Liver (tissue), 8 donors: ENCODE measurements at regions not wholly inside any gene's neighbourhood (a gene's known extent, or its start where the extent isn't known, plus 50 kb on each side); places are given as distances from the start of the nearest gene placed in this dataset.

Experiments
- DNase-seq: peaks from one replicate; pipeline ENCODE4 v3.0.0-alpha.2; 2017; ENCODE audit warnings: low spot score
- H3K27ac ChIP-seq, 2 donors: one replicate each; pipeline ENCODE4 v1.7.0; 2013; ENCODE audit warnings: inconsistent platforms in 2 of 2, low read length in 2 of 2, control low read depth in 1 of 2, low read depth in 1 of 2, mild to moderate bottlenecking in 1 of 2
- H3K27me3 ChIP-seq, 4 donors: one replicate each; pipeline versions ENCODE4 v1.6.1 to v1.7.0; 2013; ENCODE audit warnings: low read length in 3 of 4, inconsistent platforms in 1 of 4, mild to moderate bottlenecking in 1 of 4, moderate library complexity in 1 of 4; ENCODE audit not compliant: control insufficient read depth in 4 of 4, insufficient read depth in 4 of 4
- H3K36me3 ChIP-seq, 4 donors: one replicate each; pipeline versions ENCODE4 v1.6.1 to v1.7.0; 2013; ENCODE audit warnings: low read length in 3 of 4, mild to moderate bottlenecking in 3 of 4, low read depth in 1 of 4, moderate library complexity in 1 of 4; ENCODE audit not compliant: control insufficient read depth in 4 of 4, insufficient read depth in 3 of 4
- H3K4me1 ChIP-seq, 4 donors: one replicate each; pipeline versions ENCODE4 v1.6.1 to v1.7.0; 2013; ENCODE audit warnings: low read length in 3 of 4, mild to moderate bottlenecking in 3 of 4, moderate library complexity in 1 of 4; ENCODE audit not compliant: control insufficient read depth in 4 of 4, insufficient read depth in 4 of 4
- H3K4me3 ChIP-seq, 3 donors: one replicate each; pipeline versions ENCODE4 v1.6.1 to v1.7.0; 2013; ENCODE audit warnings: low read length in 3 of 3, control low read depth in 1 of 3, low read depth in 1 of 3, mild to moderate bottlenecking in 1 of 3
- H3K9ac ChIP-seq, 2 donors: one replicate each; pipeline ENCODE4 v1.7.0; 2013; ENCODE audit warnings: low read length in 2 of 2, mild to moderate bottlenecking in 2 of 2, moderate library complexity in 2 of 2, control low read depth in 1 of 2, low read depth in 1 of 2
- H3K9me3 ChIP-seq, 4 donors: one replicate each; pipeline versions ENCODE4 v1.6.1 to v1.7.0; 2013; ENCODE audit warnings: low read length in 3 of 4; ENCODE audit not compliant: control insufficient read depth in 4 of 4
- GABPA ChIP-seq, 2 donors: IDR thresholded peaks in 1 of 2; conservative IDR thresholded peaks in 1 of 2; 2 replicates each; pipeline ENCODE4 v1.6.1; 2016; ENCODE audit warnings: antibody characterized with exemption in 2 of 2, mild to moderate bottlenecking in 1 of 2, moderate library complexity in 1 of 2
- NR2F2 ChIP-seq: IDR thresholded peaks from 2 replicates; pipeline ENCODE4 v1.6.1; 2016; ENCODE audit warnings: antibody characterized with exemption
- RAD21 ChIP-seq, 2 donors: IDR thresholded peaks; 2 replicates each; pipeline ENCODE4 v1.6.1; 2016; ENCODE audit warnings: antibody characterized with exemption in 2 of 2, mild to moderate bottlenecking in 2 of 2
- REST ChIP-seq: IDR thresholded peaks from 2 replicates; pipeline ENCODE4 v1.6.1; 2016; ENCODE audit warnings: antibody characterized with exemption, mild to moderate bottlenecking
- TAF1 ChIP-seq: conservative IDR thresholded peaks from 2 replicates; pipeline ENCODE4 v1.6.1; 2016; ENCODE audit warnings: antibody characterized with exemption, mild to moderate bottlenecking
- YY1 ChIP-seq: IDR thresholded peaks from 2 replicates; pipeline ENCODE4 v1.6.1; 2016; ENCODE audit warnings: antibody characterized with exemption, mild to moderate bottlenecking
- ZBTB33 ChIP-seq: IDR thresholded peaks from 2 replicates; pipeline ENCODE4 v1.6.1; 2016; ENCODE audit warnings: antibody characterized with exemption
- WGBS: extraction: QIAGEN DNeasy Blood & Tissue Kit; methylation state at CpG from one replicate; pipeline ENCODE4 v1.1.7; 2013; 5-methylcytosine and 5-hydroxymethylcytosine counted together
- TF ChIP-seq, protein P1 (sequence below): fragments of 150-350 bp; IDR thresholded peaks from 2 replicates; pipeline ENCODE4 v1.5.1; 2017; ENCODE audit warnings: improper control_type of control experiment, low read depth, low read length; ENCODE audit not compliant: missing input control
- donor health status: healthy.
- donor health status: healthy.
- donor health status: healthy.
- donor health status: healthy.
- donor health status: healthy.

GRCh38 chr3:513301-513700, 316.7 kb downstream of the CHL1 start:
- no peak for DNase-seq
- no peaks in the 10 kb centered on the region for H3K9me3 ChIP-seq

GRCh38 chr3:514192-514591, 317.6 kb downstream of the CHL1 start:
- TF ChIP-seq NR2F2 (no peak), TAF1 (no peak), GABPA (IDR thresholded peaks at IDR 0.05 in 1 of 2, conservative IDR thresholded peaks at IDR 0.05 in 1 of 2) (no peak), REST (no peak)
- 73% methylated on average over 2 of the region's 2 CpGs for WGBS
- Histone ChIP-seq H3K9ac (no peak overlapping the region), H3K9me3 (no peaks in the 10 kb centered on the region), H3K4me3 (no peak overlapping the region), H3K27me3 (no peaks in the 10 kb centered on the region), H3K27ac (no peak overlapping the region), H3K4me1 (no peaks in the 10 kb centered on the region), H3K36me3 (no peaks in the 10 kb centered on the region)
- DNase-seq: no peak

More at GRCh38 chr3:513301-513700, 316.7 kb downstream of the CHL1 start:
- Histone ChIP-seq H3K9ac (no peak overlapping the region), H3K27me3 (no peaks in the 10 kb centered on the region), H3K4me1 (no peaks in the 10 kb centered on the region), H3K27ac (no peak overlapping the region), H3K36me3 (no peaks in the 10 kb centered on the region), H3K4me3 (no peak overlapping the region)
- WGBS: 45% methylated on average over 2 of the region's 2 CpGs
- TF ChIP-seq TAF1: no peak
- TF ChIP-seq, protein P1, sequence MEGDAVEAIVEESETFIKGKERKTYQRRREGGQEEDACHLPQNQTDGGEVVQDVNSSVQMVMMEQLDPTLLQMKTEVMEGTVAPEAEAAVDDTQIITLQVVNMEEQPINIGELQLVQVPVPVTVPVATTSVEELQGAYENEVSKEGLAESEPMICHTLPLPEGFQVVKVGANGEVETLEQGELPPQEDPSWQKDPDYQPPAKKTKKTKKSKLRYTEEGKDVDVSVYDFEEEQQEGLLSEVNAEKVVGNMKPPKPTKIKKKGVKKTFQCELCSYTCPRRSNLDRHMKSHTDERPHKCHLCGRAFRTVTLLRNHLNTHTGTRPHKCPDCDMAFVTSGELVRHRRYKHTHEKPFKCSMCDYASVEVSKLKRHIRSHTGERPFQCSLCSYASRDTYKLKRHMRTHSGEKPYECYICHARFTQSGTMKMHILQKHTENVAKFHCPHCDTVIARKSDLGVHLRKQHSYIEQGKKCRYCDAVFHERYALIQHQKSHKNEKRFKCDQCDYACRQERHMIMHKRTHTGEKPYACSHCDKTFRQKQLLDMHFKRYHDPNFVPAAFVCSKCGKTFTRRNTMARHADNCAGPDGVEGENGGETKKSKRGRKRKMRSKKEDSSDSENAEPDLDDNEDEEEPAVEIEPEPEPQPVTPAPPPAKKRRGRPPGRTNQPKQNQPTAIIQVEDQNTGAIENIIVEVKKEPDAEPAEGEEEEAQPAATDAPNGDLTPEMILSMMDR: no peak
- no peak for TF ChIP-seq RAD21 (IDR thresholded peaks at IDR 0.05)
- TF ChIP-seq YY1: no peak

GRCh38 chr3:519026-519425, 322.5 kb downstream of the CHL1 start:
- no peak for DNase-seq
- no peaks in the 10 kb centered on the region for H3K4me1 ChIP-seq
- no peaks in the 10 kb centered on the region for H3K27me3 ChIP-seq
- H3K27ac ChIP-seq: no peak overlapping the region
- no peaks in the 10 kb centered on the region for H3K9me3 ChIP-seq
- no peak overlapping the region for H3K9ac ChIP-seq
- H3K36me3 ChIP-seq: no peaks in the 10 kb centered on the region
- WGBS: 96% methylated on average over 3 of the region's 3 CpGs
- no peak for TF ChIP-seq ZBTB33
- no peak overlapping the region for H3K4me3 ChIP-seq
